Heart left ventricle (tissue), 13 donors: ENCODE measurements at regions not wholly inside any gene's neighbourhood (a gene's known extent, or its start where the extent isn't known, plus 50 kb on each side); places are given as distances from the start of the nearest gene placed in this dataset.

ENCODE experiments used
- CTCF ChIP-seq, 12 donors: fragments of 200-600 bp; sonication (generic) in 4 of 12; IDR thresholded peaks; one replicate each; pipeline versions ENCODE4 v1.5.0 to v1.8.0; 2018 to 2022; ENCODE audit warnings: antibody characterized with exemption in 12 of 12, mild to moderate bottlenecking in 5 of 12
- POLR2A ChIP-seq, 2 donors: fragments of 450-650 bp; IDR thresholded peaks; one replicate each; pipeline ENCODE4 v1.6.1; 2017; ENCODE audit warnings: antibody characterized with exemption in 2 of 2, mild to moderate bottlenecking in 2 of 2, moderate library complexity in 2 of 2
- donor health status: ischemic (EF 13 %, LVEDD 7.1; RV severe dilation, severe dysfunction).
- donor health status: DM: no; HTN: yes; CAD: no.
- donor health status: DM: no; HTN: no; CAD: no.
- donor health status: ischemic (EF 25% LVEDD 6.9; RV normal size, moderate dysfunction).
- donor health status: ischemic (EF 25% LVEDD 5.7; RV mildly dilated, moderate dysfunction).
- donor health status: ischemic (EF 35%, LVEDD 5.7; RV mildly dilated, moderate dysfunction).
- donor health status: nonischemic (EF 11% LVEDD 7.7; RV severe dilation, severe dysfunction).
- donor health status: DM: yes; HTN: yes; CAD: no.
- donor health status: PGD.
- donor health status: ischemic (EF 29% LVEDD 5.4; RV normal size, mild dysfunction).
- donor health status: nonischemic (EF 23%, LVEDD 6.1; RV moderate dilation, normal function).

DNA sequence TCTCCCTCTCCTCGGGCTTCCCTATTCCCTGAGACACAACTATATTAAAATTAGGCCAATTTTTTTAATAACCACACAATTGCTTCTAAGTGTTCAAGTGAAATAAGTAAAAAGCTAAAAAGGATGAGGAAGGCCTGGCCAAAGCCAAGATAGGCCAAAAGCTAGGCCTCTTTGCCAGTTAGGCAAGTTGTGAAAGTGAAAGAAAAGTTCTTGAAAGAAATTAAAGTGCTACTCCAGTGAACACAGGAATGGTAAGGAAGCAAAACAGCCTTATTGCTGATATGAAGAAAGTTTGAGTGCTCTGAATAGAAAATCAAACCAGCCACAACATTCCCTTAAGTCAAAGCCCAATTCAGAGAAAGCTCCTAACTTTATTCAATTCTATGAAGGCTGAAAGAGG is 114.2 kb upstream of the FAT4 start:
- TF ChIP-seq CTCF (IDR thresholded peaks at IDR 0.05) (no peak), POLR2A (IDR thresholded peaks at IDR 0.05) (no peak)
